ENCODE measurements at regions not wholly inside any gene's neighbourhood (a gene's known extent, or its start where the extent isn't known, plus 50 kb on each side); places are given as distances from the start of the nearest gene placed in this dataset.

DNA sequence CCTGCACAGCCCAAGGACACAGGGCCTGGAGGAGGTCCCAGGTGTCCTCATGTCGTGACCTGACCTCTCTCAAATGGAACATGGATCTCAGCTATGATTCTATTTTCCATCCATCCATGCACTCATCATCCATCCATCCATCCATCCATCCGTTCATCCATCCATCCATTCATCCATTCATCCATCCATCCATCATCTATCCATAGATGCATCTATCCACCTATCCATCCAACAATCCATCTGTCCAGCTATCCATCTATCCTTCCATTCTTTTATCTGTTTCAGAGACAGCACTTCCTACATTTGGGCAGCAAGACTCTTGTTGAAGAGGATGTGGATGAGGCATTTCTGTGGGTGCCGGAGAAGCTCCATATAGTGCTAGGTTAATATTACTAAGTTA, 86.7 kb downstream of the SCGB2B2 start:
- TF ChIP-seq RAD21 (IDR thresholded peaks at IDR 0.05; ENCODE audit: low read depth): no peak
- no peak for TF ChIP-seq REST (IDR thresholded peaks at IDR 0.05; ENCODE audit: low read depth)
- no peak for TF ChIP-seq CREB1 (IDR thresholded peaks at IDR 0.05; ENCODE audit: low read depth)
- TF ChIP-seq, protein P1, sequence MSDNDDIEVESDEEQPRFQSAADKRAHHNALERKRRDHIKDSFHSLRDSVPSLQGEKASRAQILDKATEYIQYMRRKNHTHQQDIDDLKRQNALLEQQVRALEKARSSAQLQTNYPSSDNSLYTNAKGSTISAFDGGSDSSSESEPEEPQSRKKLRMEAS (IDR thresholded peaks at IDR 0.05): no peak
- no peak for TF ChIP-seq TAF1 (IDR thresholded peaks at IDR 0.05; ENCODE audit: low read depth)
- TF ChIP-seq, protein P2, sequence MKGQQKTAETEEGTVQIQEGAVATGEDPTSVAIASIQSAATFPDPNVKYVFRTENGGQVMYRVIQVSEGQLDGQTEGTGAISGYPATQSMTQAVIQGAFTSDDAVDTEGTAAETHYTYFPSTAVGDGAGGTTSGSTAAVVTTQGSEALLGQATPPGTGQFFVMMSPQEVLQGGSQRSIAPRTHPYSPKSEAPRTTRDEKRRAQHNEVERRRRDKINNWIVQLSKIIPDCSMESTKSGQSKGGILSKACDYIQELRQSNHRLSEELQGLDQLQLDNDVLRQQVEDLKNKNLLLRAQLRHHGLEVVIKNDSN (IDR thresholded peaks at IDR 0.05): no peak
- TF ChIP-seq CEBPB (IDR thresholded peaks at IDR 0.05): no peak
- no peak for TF ChIP-seq EP300 (IDR thresholded peaks at IDR 0.05; ENCODE audit: borderline replicate concordance)
- TF ChIP-seq TEAD4 (IDR thresholded peaks at IDR 0.05): no peak
- no peak for TF ChIP-seq FOXM1 (IDR thresholded peaks at IDR 0.05; ENCODE audit: borderline replicate concordance, low read depth)
- no peak for TF ChIP-seq YY1 (IDR thresholded peaks at IDR 0.05; ENCODE audit: low read depth)
- TF ChIP-seq TCF12 (IDR thresholded peaks at IDR 0.05; ENCODE audit: low read depth): no peak
- no peak for TF ChIP-seq NFIC (IDR thresholded peaks at IDR 0.05)
- TF ChIP-seq ZBTB7A (IDR thresholded peaks at IDR 0.05; ENCODE audit: low read depth): no peak
- no peak for TF ChIP-seq EGR1 (IDR thresholded peaks at IDR 0.05)

- TF ChIP-seq FOXM1 (IDR thresholded peaks at IDR 0.05; ENCODE audit: borderline replicate concordance, low read depth): no peak
- no peak for TF ChIP-seq EGR1 (IDR thresholded peaks at IDR 0.05)
- no peak for TF ChIP-seq CEBPB (IDR thresholded peaks at IDR 0.05)
- TF ChIP-seq NFIC (IDR thresholded peaks at IDR 0.05): no peak
- no peak for TF ChIP-seq YY1 (IDR thresholded peaks at IDR 0.05; ENCODE audit: low read depth)
- no peak for TF ChIP-seq EP300 (IDR thresholded peaks at IDR 0.05; ENCODE audit: borderline replicate concordance)
- TF ChIP-seq REST (IDR thresholded peaks at IDR 0.05; ENCODE audit: low read depth): no peak
- TF ChIP-seq TAF1 (IDR thresholded peaks at IDR 0.05; ENCODE audit: low read depth): no peak
- TF ChIP-seq, protein P1 (IDR thresholded peaks at IDR 0.05): no peak
- no peak for TF ChIP-seq ZBTB7A (IDR thresholded peaks at IDR 0.05; ENCODE audit: low read depth)
- TF ChIP-seq RAD21 (IDR thresholded peaks at IDR 0.05; ENCODE audit: low read depth): no peak
- TF ChIP-seq TCF12 (IDR thresholded peaks at IDR 0.05; ENCODE audit: low read depth): no peak
- TF ChIP-seq, protein P2 (IDR thresholded peaks at IDR 0.05): no peak
- no peak for TF ChIP-seq TEAD4 (IDR thresholded peaks at IDR 0.05)
- TF ChIP-seq CREB1 (IDR thresholded peaks at IDR 0.05; ENCODE audit: low read depth): no peak
Measured at GRCh38 chr19:34589730-34590129, 87.2 kb downstream of the SCGB2B2 start.

DNA sequence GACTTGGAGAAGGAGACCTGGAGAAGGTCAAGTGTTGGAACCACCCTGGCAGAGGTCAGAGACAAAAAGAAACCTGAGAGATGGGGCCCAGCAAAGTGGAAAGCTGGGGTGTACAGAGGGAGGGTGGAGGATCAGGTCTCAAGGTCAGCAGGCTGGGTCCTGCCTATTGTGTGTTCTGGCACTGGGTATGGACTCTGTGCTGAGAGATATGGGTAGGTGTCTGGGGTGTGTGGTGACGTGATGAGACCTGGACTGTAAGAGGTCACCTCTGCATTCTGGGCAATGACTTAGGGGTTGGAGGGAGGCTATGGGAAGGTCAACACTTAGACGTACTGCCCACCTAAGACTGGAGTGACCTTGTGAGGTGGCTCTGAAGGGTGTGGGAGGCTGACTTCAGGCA, 88.1 kb downstream of the SCGB2B2 start:
- TF ChIP-seq EP300 (IDR thresholded peaks at IDR 0.05; ENCODE audit: borderline replicate concordance) (no peak), NFIC (IDR thresholded peaks at IDR 0.05) (no peak)

GRCh38 chr19:34588249-34588648, 88.7 kb downstream of the SCGB2B2 start:
- TF ChIP-seq EP300 (IDR thresholded peaks at IDR 0.05; ENCODE audit: borderline replicate concordance): no peak
- TF ChIP-seq EGR1 (IDR thresholded peaks at IDR 0.05): no peak
- TF ChIP-seq, protein P1 (IDR thresholded peaks at IDR 0.05): no peak
- no peak for TF ChIP-seq TEAD4 (IDR thresholded peaks at IDR 0.05)
- TF ChIP-seq REST (IDR thresholded peaks at IDR 0.05; ENCODE audit: low read depth): no peak
- no peak for TF ChIP-seq NFIC (IDR thresholded peaks at IDR 0.05)
- TF ChIP-seq TCF12 (IDR thresholded peaks at IDR 0.05; ENCODE audit: low read depth): no peak
- no peak for TF ChIP-seq ZBTB7A (IDR thresholded peaks at IDR 0.05; ENCODE audit: low read depth)
- no peak for TF ChIP-seq CEBPB (IDR thresholded peaks at IDR 0.05)
- no peak for TF ChIP-seq CREB1 (IDR thresholded peaks at IDR 0.05; ENCODE audit: low read depth)
- no peak for TF ChIP-seq FOXM1 (IDR thresholded peaks at IDR 0.05; ENCODE audit: borderline replicate concordance, low read depth)
- TF ChIP-seq TAF1 (IDR thresholded peaks at IDR 0.05; ENCODE audit: low read depth): no peak
- TF ChIP-seq RAD21 (IDR thresholded peaks at IDR 0.05; ENCODE audit: low read depth): no peak
- no peak for TF ChIP-seq YY1 (IDR thresholded peaks at IDR 0.05; ENCODE audit: low read depth)
- TF ChIP-seq, protein P2 (IDR thresholded peaks at IDR 0.05): no peak

Measured in Ishikawa (cell line).